ENCODE measurements at regions not wholly inside any gene's neighbourhood (a gene's known extent, or its start where the extent isn't known, plus 50 kb on each side); places are given as distances from the start of the nearest gene placed in this dataset.

DNA sequence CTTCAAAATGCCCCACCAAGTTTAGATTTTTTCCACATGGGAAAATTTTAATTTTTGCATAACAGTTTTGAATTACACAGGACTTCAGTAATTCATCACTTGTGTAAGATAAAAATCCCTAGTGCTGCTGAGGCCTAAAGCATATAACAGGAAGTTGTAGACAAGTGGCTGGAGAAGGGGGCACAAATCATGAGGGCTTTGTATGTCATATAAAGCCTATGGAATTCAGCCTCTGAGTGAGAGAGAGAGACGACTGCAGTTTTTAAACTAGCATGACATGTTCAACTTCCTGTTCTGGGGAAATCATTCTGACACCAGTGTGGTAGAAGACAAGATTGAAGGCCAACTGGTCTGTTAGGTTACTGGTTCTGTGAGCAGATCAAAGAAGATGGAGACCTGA lies 187.3 kb upstream of the CHST9 start:
- Histone ChIP-seq H3K4me3 (ENCODE audit: low read depth in 2 of 2, low read length in 2 of 2) (no peak overlapping the region), H3K27me3 (ENCODE audit: control insufficient read depth, insufficient read depth, low read length) (no peaks in the 10 kb centered on the region), H3K27ac (ENCODE audit: low read length) (no peak overlapping the region), H3K4me1 (ENCODE audit: control insufficient read depth, insufficient read depth, low read length) (no peaks in the 10 kb centered on the region), H3K36me3 (ENCODE audit: control insufficient read depth, insufficient read depth, low read length) (no peaks in the 10 kb centered on the region), H3K9me3 (ENCODE audit: control insufficient read depth, insufficient read depth, low read depth, low read length) (no peaks in the 10 kb centered on the region)
- TF ChIP-seq, protein P1, sequence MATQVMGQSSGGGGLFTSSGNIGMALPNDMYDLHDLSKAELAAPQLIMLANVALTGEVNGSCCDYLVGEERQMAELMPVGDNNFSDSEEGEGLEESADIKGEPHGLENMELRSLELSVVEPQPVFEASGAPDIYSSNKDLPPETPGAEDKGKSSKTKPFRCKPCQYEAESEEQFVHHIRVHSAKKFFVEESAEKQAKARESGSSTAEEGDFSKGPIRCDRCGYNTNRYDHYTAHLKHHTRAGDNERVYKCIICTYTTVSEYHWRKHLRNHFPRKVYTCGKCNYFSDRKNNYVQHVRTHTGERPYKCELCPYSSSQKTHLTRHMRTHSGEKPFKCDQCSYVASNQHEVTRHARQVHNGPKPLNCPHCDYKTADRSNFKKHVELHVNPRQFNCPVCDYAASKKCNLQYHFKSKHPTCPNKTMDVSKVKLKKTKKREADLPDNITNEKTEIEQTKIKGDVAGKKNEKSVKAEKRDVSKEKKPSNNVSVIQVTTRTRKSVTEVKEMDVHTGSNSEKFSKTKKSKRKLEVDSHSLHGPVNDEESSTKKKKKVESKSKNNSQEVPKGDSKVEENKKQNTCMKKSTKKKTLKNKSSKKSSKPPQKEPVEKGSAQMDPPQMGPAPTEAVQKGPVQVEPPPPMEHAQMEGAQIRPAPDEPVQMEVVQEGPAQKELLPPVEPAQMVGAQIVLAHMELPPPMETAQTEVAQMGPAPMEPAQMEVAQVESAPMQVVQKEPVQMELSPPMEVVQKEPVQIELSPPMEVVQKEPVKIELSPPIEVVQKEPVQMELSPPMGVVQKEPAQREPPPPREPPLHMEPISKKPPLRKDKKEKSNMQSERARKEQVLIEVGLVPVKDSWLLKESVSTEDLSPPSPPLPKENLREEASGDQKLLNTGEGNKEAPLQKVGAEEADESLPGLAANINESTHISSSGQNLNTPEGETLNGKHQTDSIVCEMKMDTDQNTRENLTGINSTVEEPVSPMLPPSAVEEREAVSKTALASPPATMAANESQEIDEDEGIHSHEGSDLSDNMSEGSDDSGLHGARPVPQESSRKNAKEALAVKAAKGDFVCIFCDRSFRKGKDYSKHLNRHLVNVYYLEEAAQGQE (IDR thresholded peaks at IDR 0.05; ENCODE audit: insufficient read depth in 1 of 2, low read depth in 2 of 2, low read length in 1 of 2): no peak
- TF ChIP-seq POLR2AphosphoS5 (IDR thresholded peaks at IDR 0.05; ENCODE audit: low read depth, low read length): no peak
- DNase-seq (ENCODE audit: low read depth, low spot score) (no peak), ATAC-seq (no peak)
- BruUV-seq (replicated peaks): no TSS peak
- POLR2A ChIA-PET: no interaction called here
- in situ Hi-C loops (cut with HindIII; ENCODE audit: low pct_unique_long_range_greater_than_20kb, low sequenced_read_pairs): no loop called here
- intact Hi-C loops (cut with micrococcal nuclease; ENCODE audit: unreplicated experiment): no loop called here
- CTCF ChIA-PET: no interaction called here

DNA sequence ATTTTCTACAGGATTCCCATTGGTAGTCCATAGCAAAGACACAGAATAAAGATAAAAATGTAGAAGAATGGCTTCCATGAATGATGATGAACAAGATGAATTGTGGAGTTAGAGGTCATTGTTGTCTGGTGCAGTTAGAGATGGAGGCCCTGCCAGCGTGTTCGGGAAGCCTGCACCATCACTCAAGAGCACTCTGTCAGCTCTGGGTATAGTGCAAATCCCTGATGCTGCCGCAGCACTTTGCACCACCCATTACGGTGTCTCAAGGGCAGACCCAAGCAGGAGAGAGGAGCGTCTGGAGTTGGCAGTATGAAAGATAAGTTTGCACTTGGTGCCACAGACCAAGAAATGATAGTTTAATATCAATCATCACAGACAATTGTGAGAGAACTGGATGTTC lies 181.6 kb upstream of the CHST9 start:
- no peak for ATAC-seq
- H3K27me3 ChIP-seq (ENCODE audit: control insufficient read depth, insufficient read depth, low read length): no peaks in the 10 kb centered on the region
- ChIA-PET POLR2A (no interaction called here), CTCF (no interaction called here)
- BruUV-seq (replicated peaks): no TSS peak
- no peak overlapping the region for H3K4me3 ChIP-seq (ENCODE audit: low read depth in 2 of 2, low read length in 2 of 2)
- intact Hi-C loops (cut with micrococcal nuclease; ENCODE audit: unreplicated experiment): no loop called here
- no peak for DNase-seq (ENCODE audit: low read depth, low spot score)
- no peak for TF ChIP-seq SIN3A (IDR thresholded peaks at IDR 0.05; ENCODE audit: borderline replicate concordance, insufficient read depth, low read depth, low read length)
- TF ChIP-seq POLR2AphosphoS5 (IDR thresholded peaks at IDR 0.05; ENCODE audit: low read depth, low read length): no peak
- TF ChIP-seq, protein P1 (IDR thresholded peaks at IDR 0.05; ENCODE audit: insufficient read depth in 1 of 2, low read depth in 2 of 2, low read length in 1 of 2): no peak
- TF ChIP-seq TCF7L2 (IDR thresholded peaks at IDR 0.05; ENCODE audit: low read depth, low read length): no peak
- TF ChIP-seq, protein P2, sequence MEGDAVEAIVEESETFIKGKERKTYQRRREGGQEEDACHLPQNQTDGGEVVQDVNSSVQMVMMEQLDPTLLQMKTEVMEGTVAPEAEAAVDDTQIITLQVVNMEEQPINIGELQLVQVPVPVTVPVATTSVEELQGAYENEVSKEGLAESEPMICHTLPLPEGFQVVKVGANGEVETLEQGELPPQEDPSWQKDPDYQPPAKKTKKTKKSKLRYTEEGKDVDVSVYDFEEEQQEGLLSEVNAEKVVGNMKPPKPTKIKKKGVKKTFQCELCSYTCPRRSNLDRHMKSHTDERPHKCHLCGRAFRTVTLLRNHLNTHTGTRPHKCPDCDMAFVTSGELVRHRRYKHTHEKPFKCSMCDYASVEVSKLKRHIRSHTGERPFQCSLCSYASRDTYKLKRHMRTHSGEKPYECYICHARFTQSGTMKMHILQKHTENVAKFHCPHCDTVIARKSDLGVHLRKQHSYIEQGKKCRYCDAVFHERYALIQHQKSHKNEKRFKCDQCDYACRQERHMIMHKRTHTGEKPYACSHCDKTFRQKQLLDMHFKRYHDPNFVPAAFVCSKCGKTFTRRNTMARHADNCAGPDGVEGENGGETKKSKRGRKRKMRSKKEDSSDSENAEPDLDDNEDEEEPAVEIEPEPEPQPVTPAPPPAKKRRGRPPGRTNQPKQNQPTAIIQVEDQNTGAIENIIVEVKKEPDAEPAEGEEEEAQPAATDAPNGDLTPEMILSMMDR (IDR thresholded peaks at IDR 0.05): no peak
- in situ Hi-C loops (cut with HindIII; ENCODE audit: low pct_unique_long_range_greater_than_20kb, low sequenced_read_pairs): no loop called here
- no peaks in the 10 kb centered on the region for H3K36me3 ChIP-seq (ENCODE audit: control insufficient read depth, insufficient read depth, low read length)
- no peaks in the 10 kb centered on the region for H3K9me3 ChIP-seq (ENCODE audit: control insufficient read depth, insufficient read depth, low read depth, low read length)
- H3K4me1 ChIP-seq (ENCODE audit: control insufficient read depth, insufficient read depth, low read length): no peaks in the 10 kb centered on the region
- H3K27ac ChIP-seq (ENCODE audit: low read length): no peak overlapping the region

All from Panc1 (cell line).